Endothelial cell of umbilical vein (primary cell): ENCODE measurements at regions not wholly inside any gene's neighbourhood (a gene's known extent, or its start where the extent isn't known, plus 50 kb on each side); places are given as distances from the start of the nearest gene placed in this dataset.

ENCODE experiments used
- CTCF ChIP-seq, 2 donors: IDR thresholded peaks; 1 replicate in 1 of 2; 2 replicates in 1 of 2; pipeline ENCODE4 v1.5.1; 2011; ENCODE audit warnings: low read length in 2 of 2, mild to moderate bottlenecking in 2 of 2, moderate library complexity in 2 of 2, control low read depth in 1 of 2, inconsistent platforms in 1 of 2, low read depth in 1 of 2; ENCODE audit not compliant: insufficient read depth in 1 of 2; ENCODE audit errors: extremely low read depth in 1 of 2
- EZH2 ChIP-seq: IDR thresholded peaks from 2 replicates; pipeline ENCODE4 v1.6.1; 2012; ENCODE audit warnings: borderline replicate concordance, low read depth, mild to moderate bottlenecking, moderate library complexity, low read length, inconsistent platforms; ENCODE audit not compliant: severe bottlenecking
- GATA2 ChIP-seq: IDR thresholded peaks from 2 replicates; pipeline ENCODE4 v1.7.0; 2011; ENCODE audit warnings: low read depth, mild to moderate bottlenecking, moderate library complexity, mixed read lengths, low read length; ENCODE audit not compliant: insufficient read length, insufficient read depth
- JUN ChIP-seq: IDR thresholded peaks from 2 replicates; pipeline ENCODE4 v1.6.1; 2011; ENCODE audit warnings: borderline replicate concordance, low read depth; ENCODE audit not compliant: insufficient read length, insufficient read depth
- MAX ChIP-seq: IDR thresholded peaks from 2 replicates; pipeline ENCODE4 v1.6.1; 2011; ENCODE audit not compliant: insufficient read depth, insufficient read length
- MYC ChIP-seq: IDR thresholded peaks from one replicate; pipeline ENCODE4 v1.6.1; 2011; ENCODE audit warnings: mild to moderate bottlenecking, low read depth, low read length
- POLR2A ChIP-seq: IDR thresholded peaks from 2 replicates; pipeline ENCODE4 v1.6.1; 2012; ENCODE audit warnings: low read depth, mild to moderate bottlenecking, control low read depth, low read length
- POLR2AphosphoS5 ChIP-seq: IDR thresholded peaks from 2 replicates; pipeline ENCODE4 v1.6.1; 2012; ENCODE audit warnings: low read depth, mild to moderate bottlenecking, control low read depth, low read length, moderate library complexity; ENCODE audit not compliant: insufficient read depth

- TF ChIP-seq CTCF (IDR thresholded peaks at IDR 0.05; ENCODE audit: extremely low read depth in 1 of 2, insufficient read depth in 1 of 2, low read depth in 1 of 2, low read length in 2 of 2) = no peak
- TF ChIP-seq GATA2 = no peak
- TF ChIP-seq POLR2A = no peak
- TF ChIP-seq POLR2AphosphoS5 = no peak
- TF ChIP-seq EZH2 = no peak
- TF ChIP-seq MAX = no peak
- no peak for TF ChIP-seq MYC
- TF ChIP-seq JUN = no peak
Measured at GRCh38 chr18:60311676-60312360, 60.8 kb downstream of the MC4R start.
